Liver (tissue), 3 donors: ENCODE measurements at regions not wholly inside any gene's neighbourhood (a gene's known extent, or its start where the extent isn't known, plus 50 kb on each side); places are given as distances from the start of the nearest gene placed in this dataset.

Source experiments
- GABPA ChIP-seq, 2 donors: IDR thresholded peaks in 1 of 2; conservative IDR thresholded peaks in 1 of 2; 2 replicates each; pipeline ENCODE4 v1.6.1; 2016; ENCODE audit warnings: antibody characterized with exemption in 2 of 2, mild to moderate bottlenecking in 1 of 2, moderate library complexity in 1 of 2
- RAD21 ChIP-seq, 2 donors: IDR thresholded peaks; 2 replicates each; pipeline ENCODE4 v1.6.1; 2016; ENCODE audit warnings: antibody characterized with exemption in 2 of 2, mild to moderate bottlenecking in 2 of 2
- SP1 ChIP-seq: IDR thresholded peaks from 2 replicates; pipeline ENCODE4 v1.6.1; 2018; ENCODE audit warnings: antibody characterized with exemption, mild to moderate bottlenecking
- TAF1 ChIP-seq: conservative IDR thresholded peaks from 2 replicates; pipeline ENCODE4 v1.6.1; 2016; ENCODE audit warnings: antibody characterized with exemption, mild to moderate bottlenecking
- YY1 ChIP-seq: IDR thresholded peaks from 2 replicates; pipeline ENCODE4 v1.6.1; 2016; ENCODE audit warnings: antibody characterized with exemption, mild to moderate bottlenecking
- ZBTB33 ChIP-seq: IDR thresholded peaks from 2 replicates; pipeline ENCODE4 v1.6.1; 2016; ENCODE audit warnings: antibody characterized with exemption
- TF ChIP-seq, protein P1 (sequence below): fragments of 150-350 bp; IDR thresholded peaks from 2 replicates; pipeline ENCODE4 v1.5.1; 2017; ENCODE audit warnings: improper control_type of control experiment, low read depth, low read length; ENCODE audit not compliant: missing input control
- TF ChIP-seq, protein P2 (sequence below): IDR thresholded peaks from 2 replicates; pipeline ENCODE4 v1.6.1; 2016; ENCODE audit warnings: antibody characterized with exemption, mild to moderate bottlenecking
- TF ChIP-seq, protein P3 (sequence below): IDR thresholded peaks from 2 replicates; pipeline ENCODE4 v1.6.1; 2016; ENCODE audit warnings: antibody characterized with exemption
- donor health status: healthy.
- donor health status: healthy.

DNA sequence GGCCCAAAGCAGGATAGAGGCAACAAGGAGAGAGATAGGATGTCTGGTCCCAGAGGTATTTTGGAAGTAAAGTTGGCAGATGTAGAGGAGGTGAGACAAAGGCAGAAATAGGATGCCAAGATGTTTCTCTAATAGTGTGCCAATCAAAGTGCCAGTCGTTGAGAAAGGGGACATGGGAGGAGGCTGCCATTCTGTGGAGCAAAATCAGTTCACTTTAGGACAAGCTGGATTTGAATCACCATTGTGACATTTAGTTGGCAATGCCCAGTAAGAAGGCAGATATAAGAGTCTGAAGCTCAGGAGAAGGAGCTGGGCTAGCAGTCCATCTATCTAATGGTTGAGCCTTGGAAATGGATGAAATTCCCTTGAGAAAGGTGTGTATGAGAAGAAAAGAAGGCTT lies 53.8 kb downstream of the ADRB2 start:
- TF ChIP-seq, protein P1, sequence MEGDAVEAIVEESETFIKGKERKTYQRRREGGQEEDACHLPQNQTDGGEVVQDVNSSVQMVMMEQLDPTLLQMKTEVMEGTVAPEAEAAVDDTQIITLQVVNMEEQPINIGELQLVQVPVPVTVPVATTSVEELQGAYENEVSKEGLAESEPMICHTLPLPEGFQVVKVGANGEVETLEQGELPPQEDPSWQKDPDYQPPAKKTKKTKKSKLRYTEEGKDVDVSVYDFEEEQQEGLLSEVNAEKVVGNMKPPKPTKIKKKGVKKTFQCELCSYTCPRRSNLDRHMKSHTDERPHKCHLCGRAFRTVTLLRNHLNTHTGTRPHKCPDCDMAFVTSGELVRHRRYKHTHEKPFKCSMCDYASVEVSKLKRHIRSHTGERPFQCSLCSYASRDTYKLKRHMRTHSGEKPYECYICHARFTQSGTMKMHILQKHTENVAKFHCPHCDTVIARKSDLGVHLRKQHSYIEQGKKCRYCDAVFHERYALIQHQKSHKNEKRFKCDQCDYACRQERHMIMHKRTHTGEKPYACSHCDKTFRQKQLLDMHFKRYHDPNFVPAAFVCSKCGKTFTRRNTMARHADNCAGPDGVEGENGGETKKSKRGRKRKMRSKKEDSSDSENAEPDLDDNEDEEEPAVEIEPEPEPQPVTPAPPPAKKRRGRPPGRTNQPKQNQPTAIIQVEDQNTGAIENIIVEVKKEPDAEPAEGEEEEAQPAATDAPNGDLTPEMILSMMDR, result no peak
- no peak for TF ChIP-seq TAF1
- TF ChIP-seq SP1, result no peak
- no peak for TF ChIP-seq RAD21 (IDR thresholded peaks at IDR 0.05)
- TF ChIP-seq GABPA (IDR thresholded peaks at IDR 0.05 in 1 of 2, conservative IDR thresholded peaks at IDR 0.05 in 1 of 2), result no peak
- TF ChIP-seq, protein P2, sequence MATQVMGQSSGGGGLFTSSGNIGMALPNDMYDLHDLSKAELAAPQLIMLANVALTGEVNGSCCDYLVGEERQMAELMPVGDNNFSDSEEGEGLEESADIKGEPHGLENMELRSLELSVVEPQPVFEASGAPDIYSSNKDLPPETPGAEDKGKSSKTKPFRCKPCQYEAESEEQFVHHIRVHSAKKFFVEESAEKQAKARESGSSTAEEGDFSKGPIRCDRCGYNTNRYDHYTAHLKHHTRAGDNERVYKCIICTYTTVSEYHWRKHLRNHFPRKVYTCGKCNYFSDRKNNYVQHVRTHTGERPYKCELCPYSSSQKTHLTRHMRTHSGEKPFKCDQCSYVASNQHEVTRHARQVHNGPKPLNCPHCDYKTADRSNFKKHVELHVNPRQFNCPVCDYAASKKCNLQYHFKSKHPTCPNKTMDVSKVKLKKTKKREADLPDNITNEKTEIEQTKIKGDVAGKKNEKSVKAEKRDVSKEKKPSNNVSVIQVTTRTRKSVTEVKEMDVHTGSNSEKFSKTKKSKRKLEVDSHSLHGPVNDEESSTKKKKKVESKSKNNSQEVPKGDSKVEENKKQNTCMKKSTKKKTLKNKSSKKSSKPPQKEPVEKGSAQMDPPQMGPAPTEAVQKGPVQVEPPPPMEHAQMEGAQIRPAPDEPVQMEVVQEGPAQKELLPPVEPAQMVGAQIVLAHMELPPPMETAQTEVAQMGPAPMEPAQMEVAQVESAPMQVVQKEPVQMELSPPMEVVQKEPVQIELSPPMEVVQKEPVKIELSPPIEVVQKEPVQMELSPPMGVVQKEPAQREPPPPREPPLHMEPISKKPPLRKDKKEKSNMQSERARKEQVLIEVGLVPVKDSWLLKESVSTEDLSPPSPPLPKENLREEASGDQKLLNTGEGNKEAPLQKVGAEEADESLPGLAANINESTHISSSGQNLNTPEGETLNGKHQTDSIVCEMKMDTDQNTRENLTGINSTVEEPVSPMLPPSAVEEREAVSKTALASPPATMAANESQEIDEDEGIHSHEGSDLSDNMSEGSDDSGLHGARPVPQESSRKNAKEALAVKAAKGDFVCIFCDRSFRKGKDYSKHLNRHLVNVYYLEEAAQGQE, result no peak
- TF ChIP-seq ZBTB33, result no peak
- TF ChIP-seq YY1, result no peak
- TF ChIP-seq, protein P3, sequence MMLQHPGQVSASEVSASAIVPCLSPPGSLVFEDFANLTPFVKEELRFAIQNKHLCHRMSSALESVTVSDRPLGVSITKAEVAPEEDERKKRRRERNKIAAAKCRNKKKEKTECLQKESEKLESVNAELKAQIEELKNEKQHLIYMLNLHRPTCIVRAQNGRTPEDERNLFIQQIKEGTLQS, result no peak
